ENCODE measurements at regions not wholly inside any gene's neighbourhood (a gene's known extent, or its start where the extent isn't known, plus 50 kb on each side); places are given as distances from the start of the nearest gene placed in this dataset.

GRCh38 chr17:62130739-62131138 lies 65.7 kb upstream of the MED13 start (continued):
- TF ChIP-seq ZNF512 (CRISPR knock-in tag; IDR thresholded peaks at IDR 0.05; ENCODE audit: borderline replicate concordance) (no peak), NR2C2 (CRISPR knock-in tag; IDR thresholded peaks at IDR 0.05) (no peak)

GRCh38 chr17:62126292-62126691 lies 61.2 kb upstream of the MED13 start:
- ATAC-seq (no peak), DNase-seq (ENCODE audit: low spot score) (no peak)
- no peak overlapping the region for H3K27ac Mint-ChIP-seq
- no peaks in the 10 kb centered on the region for H3K36me3 Mint-ChIP-seq
- peaks cover 1% of the 10 kb centered on the region for H3K4me1 Mint-ChIP-seq
- H3K27me3 Mint-ChIP-seq (ENCODE audit: low read depth): no peaks in the 10 kb centered on the region
- no peaks in the 10 kb centered on the region for H3K9me3 Mint-ChIP-seq
- TF ChIP-seq, protein P1, sequence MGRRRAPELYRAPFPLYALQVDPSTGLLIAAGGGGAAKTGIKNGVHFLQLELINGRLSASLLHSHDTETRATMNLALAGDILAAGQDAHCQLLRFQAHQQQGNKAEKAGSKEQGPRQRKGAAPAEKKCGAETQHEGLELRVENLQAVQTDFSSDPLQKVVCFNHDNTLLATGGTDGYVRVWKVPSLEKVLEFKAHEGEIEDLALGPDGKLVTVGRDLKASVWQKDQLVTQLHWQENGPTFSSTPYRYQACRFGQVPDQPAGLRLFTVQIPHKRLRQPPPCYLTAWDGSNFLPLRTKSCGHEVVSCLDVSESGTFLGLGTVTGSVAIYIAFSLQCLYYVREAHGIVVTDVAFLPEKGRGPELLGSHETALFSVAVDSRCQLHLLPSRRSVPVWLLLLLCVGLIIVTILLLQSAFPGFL (CRISPR knock-in tag; IDR thresholded peaks at IDR 0.05; ENCODE audit: borderline replicate concordance): no peak
- TF ChIP-seq NFE2L1 (CRISPR knock-in tag; IDR thresholded peaks at IDR 0.05): no peak
- no peak for TF ChIP-seq USF1 (CRISPR knock-in tag; IDR thresholded peaks at IDR 0.05)
- no peak for TF ChIP-seq ZNF232 (CRISPR knock-in tag; IDR thresholded peaks at IDR 0.05)
- TF ChIP-seq FOXJ3 (CRISPR knock-in tag; IDR thresholded peaks at IDR 0.05; ENCODE audit: borderline replicate concordance): no peak
- TF ChIP-seq ZNF219 (CRISPR knock-in tag; IDR thresholded peaks at IDR 0.05; ENCODE audit: borderline replicate concordance): no peak
- no peak for TF ChIP-seq NR1H2 (CRISPR knock-in tag; IDR thresholded peaks at IDR 0.05)
- no peak for TF ChIP-seq AFF4 (CRISPR knock-in tag; IDR thresholded peaks at IDR 0.05; ENCODE audit: borderline replicate concordance)
- H3K4me3 Mint-ChIP-seq: no peak overlapping the region
- ChIA-PET POLR2A (no interaction called here), CTCF (interaction anchor here (1.8 kb wide), 1 partner anchor 17 kb away, joined by 8 read pairs; no protein-coding TSS in a partner anchor)

DNA sequence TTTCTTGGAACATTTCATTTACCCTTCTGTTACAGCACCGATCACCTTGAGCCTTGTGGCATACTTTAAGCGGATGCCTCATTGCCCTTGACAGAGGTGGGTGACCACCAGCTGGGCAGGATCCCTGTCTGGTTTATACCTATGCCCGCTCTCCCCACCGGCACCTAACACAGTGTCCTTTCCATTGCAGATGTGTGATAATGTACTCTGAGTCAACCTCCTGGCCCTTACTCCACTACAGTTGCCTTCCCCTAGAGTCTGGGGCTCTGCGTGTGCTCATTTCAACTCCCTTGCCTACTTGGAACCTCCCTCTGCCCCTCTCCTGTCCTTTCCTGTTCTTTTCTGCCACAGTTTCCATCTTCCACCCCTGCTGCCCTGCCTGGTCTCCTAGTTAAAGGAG lies 60.2 kb upstream of the MED13 start:
- H3K9me3 Mint-ChIP-seq: no peaks in the 10 kb centered on the region
- H3K27me3 Mint-ChIP-seq (ENCODE audit: low read depth): no peaks in the 10 kb centered on the region
- CTCF ChIA-PET: no interaction called here
- ATAC-seq: no peak
- H3K4me1 Mint-ChIP-seq: peaks cover 4% of the 10 kb centered on the region
- H3K4me3 Mint-ChIP-seq: no peak overlapping the region
- POLR2A ChIA-PET: no interaction called here
- H3K27ac Mint-ChIP-seq: no peak overlapping the region
- no peaks in the 10 kb centered on the region for H3K36me3 Mint-ChIP-seq
- TF ChIP-seq NR3C1 (CRISPR knock-in tag; conservative IDR thresholded peaks at IDR 0.05; ENCODE audit: low read depth) (no peak), JUN (CRISPR knock-in tag; IDR thresholded peaks at IDR 0.05) (no peak), ZNF671 (CRISPR knock-in tag; IDR thresholded peaks at IDR 0.05) (no peak), CTCF (IDR thresholded peaks at IDR 0.05) (no peak), FOXJ3 (CRISPR knock-in tag; IDR thresholded peaks at IDR 0.05; ENCODE audit: borderline replicate concordance) (no peak), ATF3 (CRISPR knock-in tag; conservative IDR thresholded peaks at IDR 0.05) (no peak), GTF2I (CRISPR knock-in tag; conservative IDR thresholded peaks at IDR 0.05) (no peak), SMAD4 (CRISPR knock-in tag; IDR thresholded peaks at IDR 0.05) (no peak), PRRX2 (CRISPR knock-in tag; IDR thresholded peaks at IDR 0.05) (no peak), USF2 (CRISPR knock-in tag; IDR thresholded peaks at IDR 0.05) (no peak), MAX (CRISPR knock-in tag; IDR thresholded peaks at IDR 0.05) (no peak), ZNF138 (CRISPR knock-in tag; conservative IDR thresholded peaks at IDR 0.05) (no peak), TEAD4 (CRISPR knock-in tag; IDR thresholded peaks at IDR 0.05) (no peak), ETV6 (CRISPR knock-in tag; IDR thresholded peaks at IDR 0.05) (no peak), NFYB (CRISPR knock-in tag; conservative IDR thresholded peaks at IDR 0.05; ENCODE audit: low read depth) (no peak), RELA (CRISPR knock-in tag; IDR thresholded peaks at IDR 0.05; ENCODE audit: borderline replicate concordance) (no peak)
- no peak for DNase-seq (ENCODE audit: low spot score)

Measured in WTC11 (cell line).